Activated CD8-positive, alpha-beta memory T cell treated with anti-CD3 and anti-CD28 coated beads, Interleukin-2, amount 10 ng/mL, durations not matched to agents 7 days and 5 days (primary cell): ENCODE measurements at regions not wholly inside any gene's neighbourhood (a gene's known extent, or its start where the extent isn't known, plus 50 kb on each side); places are given as distances from the start of the nearest gene placed in this dataset.

ENCODE experiments used
- ATAC-seq: fragments of 150-1000 bp; cut with Tn5 transposase; one replicate; pipeline ENCODE4 v1.10.0; 2021; ENCODE audit warnings: moderate library complexity
- CTCF ChIA-PET: fragments of 350-600 bp; sonication (Branson Sonifier 250); formaldehyde crosslinking; loops from one replicate; lab custom pipeline; 2021; ENCODE audit warnings: antibody characterized with exemption; lab: Charles Lee
- DNase-seq: peaks from one replicate; pipeline ENCODE4 v3.0.0-alpha.2; 2020
- H3K27ac Mint-ChIP-seq: one replicate; pipeline ENCODE4 v1.8.0; 2021; ENCODE audit warnings: mild to moderate bottlenecking, mixed read lengths
- H3K27me3 Mint-ChIP-seq: one replicate; pipeline ENCODE4 v1.8.0; 2021; ENCODE audit warnings: mixed read lengths
- H3K36me3 Mint-ChIP-seq: one replicate; pipeline ENCODE4 v1.8.0; 2021; ENCODE audit warnings: mild to moderate bottlenecking, mixed read lengths
- H3K4me1 Mint-ChIP-seq: one replicate; pipeline ENCODE4 v1.8.0; 2021; ENCODE audit warnings: mixed read lengths
- H3K4me3 Mint-ChIP-seq: one replicate; pipeline ENCODE4 v1.8.0; 2021; ENCODE audit warnings: mild to moderate bottlenecking, moderate library complexity, mixed read lengths
- H3K9me3 Mint-ChIP-seq: one replicate; pipeline ENCODE4 v1.8.0; 2022; ENCODE audit warnings: low read depth, mixed read lengths

DNA sequence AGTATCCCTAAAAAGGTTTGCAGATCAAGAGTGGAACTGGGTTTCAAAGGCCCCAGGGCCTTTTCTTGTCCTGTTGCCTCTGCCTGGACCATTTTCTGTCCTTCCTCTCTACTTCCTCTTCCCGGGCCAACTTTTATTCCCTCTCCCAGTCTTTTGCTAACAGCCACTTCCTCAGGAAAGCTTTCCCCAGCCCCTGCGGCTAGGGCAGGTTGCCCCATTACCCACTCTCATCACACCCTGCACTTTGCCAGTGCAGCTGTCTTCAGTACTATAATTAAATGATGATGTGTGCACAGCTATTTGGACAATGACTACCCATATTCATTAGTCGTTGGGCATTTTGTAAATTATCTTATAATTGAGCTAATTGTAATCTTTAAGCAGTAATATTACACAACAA, 150.5 kb upstream of the THBS1 start:
- CTCF ChIA-PET: no interaction called here
- no peak overlapping the region for H3K4me3 Mint-ChIP-seq
- no peak for DNase-seq
- no peaks in the 10 kb centered on the region for H3K9me3 Mint-ChIP-seq
- peaks cover 79% of the 10 kb centered on the region for H3K27me3 Mint-ChIP-seq
- peaks cover 25% of the 10 kb centered on the region for H3K4me1 Mint-ChIP-seq
- H3K27ac Mint-ChIP-seq: no peak overlapping the region
- no peak for ATAC-seq
- no peaks in the 10 kb centered on the region for H3K36me3 Mint-ChIP-seq

DNA sequence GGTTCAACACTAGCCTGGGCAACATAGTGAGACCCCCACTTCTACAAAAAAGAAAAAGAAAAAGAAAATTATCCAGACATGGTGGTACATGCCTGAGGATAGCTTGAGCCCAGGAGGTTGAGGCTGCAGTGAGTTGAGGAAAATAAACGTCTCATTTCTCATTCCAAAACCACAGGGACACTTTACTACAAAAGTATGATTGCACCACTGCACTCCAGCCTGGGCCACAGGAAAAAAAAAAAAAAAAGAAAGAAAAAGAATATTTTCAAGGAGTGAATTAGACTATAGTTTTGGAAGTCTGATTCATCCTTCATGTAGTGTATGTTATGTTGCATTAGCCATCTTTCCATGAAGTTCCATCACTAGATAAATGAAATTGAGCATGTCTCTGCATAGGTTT, 149.5 kb upstream of the THBS1 start:
- H3K4me1 Mint-ChIP-seq: peaks cover 25% of the 10 kb centered on the region
- CTCF ChIA-PET: no interaction called here
- ATAC-seq (no peak), DNase-seq (no peak)
- H3K27me3 Mint-ChIP-seq: peaks cover 87% of the 10 kb centered on the region
- no peaks in the 10 kb centered on the region for H3K36me3 Mint-ChIP-seq
- no peaks in the 10 kb centered on the region for H3K9me3 Mint-ChIP-seq
- H3K27ac Mint-ChIP-seq: no peak overlapping the region
- no peak overlapping the region for H3K4me3 Mint-ChIP-seq

DNA sequence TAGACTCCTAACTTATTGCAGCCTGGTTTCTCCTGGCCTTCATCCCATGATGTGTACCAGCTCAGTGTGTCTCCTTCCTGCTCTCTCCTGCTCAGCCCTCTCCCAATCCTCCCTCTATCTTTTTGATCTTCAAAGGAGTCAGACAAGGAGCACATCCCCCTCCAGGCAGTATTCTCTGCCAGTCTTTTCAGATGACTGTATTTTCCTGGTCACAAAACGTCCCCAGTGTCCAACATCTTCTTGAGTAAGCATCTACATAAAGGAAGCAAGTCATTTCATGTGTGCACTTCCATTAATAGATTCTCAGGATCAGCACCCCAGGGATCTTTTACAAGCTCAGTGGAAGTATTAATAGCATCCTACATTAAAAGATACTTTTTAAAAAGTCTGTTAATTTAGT, 148.9 kb upstream of the THBS1 start:
- no peak overlapping the region for H3K4me3 Mint-ChIP-seq
- ATAC-seq (no peak), DNase-seq (no peak)
- H3K9me3 Mint-ChIP-seq: no peaks in the 10 kb centered on the region
- no peaks in the 10 kb centered on the region for H3K36me3 Mint-ChIP-seq
- peaks cover 18% of the 10 kb centered on the region for H3K4me1 Mint-ChIP-seq
- no peak overlapping the region for H3K27ac Mint-ChIP-seq
- H3K27me3 Mint-ChIP-seq: peaks cover 89% of the 10 kb centered on the region
- CTCF ChIA-PET: interaction anchor here (0.9 kb wide), 1 partner anchor 342 kb away, joined by 3 read pairs; no protein-coding TSS in a partner anchor

DNA sequence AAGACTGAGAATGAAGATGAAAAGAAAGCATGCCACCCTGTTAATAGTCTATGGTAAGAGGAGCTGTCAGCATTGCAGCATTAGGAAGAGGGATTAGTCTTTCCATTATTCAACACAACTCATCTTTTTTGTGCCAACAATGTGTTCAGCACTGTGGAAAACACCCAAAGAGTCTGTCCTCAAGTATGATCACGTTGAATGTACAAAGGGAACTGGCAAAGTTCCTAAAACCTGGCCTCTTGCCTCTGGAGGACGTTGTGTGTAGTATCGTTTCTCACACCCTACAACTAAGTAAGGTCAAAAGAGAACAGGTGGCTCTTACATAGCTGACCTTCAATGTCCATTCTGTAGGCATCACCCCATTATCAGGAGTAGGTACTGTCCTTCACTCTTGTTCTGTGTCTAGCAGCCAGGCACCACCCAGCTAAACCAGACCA, 147.9 kb upstream of the THBS1 start:
- CTCF ChIA-PET: interaction anchor here (0.9 kb wide), 1 partner anchor 341 kb away, joined by 3 read pairs; no protein-coding TSS in a partner anchor
- H3K27ac Mint-ChIP-seq: no peak overlapping the region
- peaks cover 89% of the 10 kb centered on the region for H3K27me3 Mint-ChIP-seq
- no peak overlapping the region for H3K4me3 Mint-ChIP-seq
- no peaks in the 10 kb centered on the region for H3K9me3 Mint-ChIP-seq
- ATAC-seq: no peak
- no peaks in the 10 kb centered on the region for H3K36me3 Mint-ChIP-seq
- H3K4me1 Mint-ChIP-seq: peaks cover 9% of the 10 kb centered on the region
- no peak for DNase-seq

DNA sequence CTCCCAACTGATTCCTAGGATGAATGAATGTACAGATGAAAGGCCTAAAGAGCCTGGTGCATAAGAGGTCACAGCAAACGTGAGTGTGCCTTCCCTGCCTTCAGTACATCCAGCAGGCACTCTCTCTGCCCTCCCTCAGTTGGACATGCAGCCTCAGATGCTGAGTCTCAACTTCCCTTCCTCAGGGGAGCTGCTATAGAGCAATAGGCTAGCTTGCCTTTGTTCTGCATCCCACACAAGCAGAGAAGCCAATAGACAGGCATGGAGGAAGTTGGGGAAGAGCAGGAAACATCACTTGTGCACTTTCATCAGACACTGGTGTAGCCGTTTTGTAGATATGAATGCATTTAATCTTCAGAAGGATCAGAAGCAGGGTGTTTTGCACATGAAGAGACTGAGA, 147.5 kb upstream of the THBS1 start:
- no peak for ATAC-seq
- no peaks in the 10 kb centered on the region for H3K36me3 Mint-ChIP-seq
- H3K9me3 Mint-ChIP-seq: no peaks in the 10 kb centered on the region
- CTCF ChIA-PET: no interaction called here
- H3K4me1 Mint-ChIP-seq: peaks cover 7% of the 10 kb centered on the region
- peaks cover 88% of the 10 kb centered on the region for H3K27me3 Mint-ChIP-seq
- no peak overlapping the region for H3K27ac Mint-ChIP-seq
- no peak overlapping the region for H3K4me3 Mint-ChIP-seq
- no peak for DNase-seq

DNA sequence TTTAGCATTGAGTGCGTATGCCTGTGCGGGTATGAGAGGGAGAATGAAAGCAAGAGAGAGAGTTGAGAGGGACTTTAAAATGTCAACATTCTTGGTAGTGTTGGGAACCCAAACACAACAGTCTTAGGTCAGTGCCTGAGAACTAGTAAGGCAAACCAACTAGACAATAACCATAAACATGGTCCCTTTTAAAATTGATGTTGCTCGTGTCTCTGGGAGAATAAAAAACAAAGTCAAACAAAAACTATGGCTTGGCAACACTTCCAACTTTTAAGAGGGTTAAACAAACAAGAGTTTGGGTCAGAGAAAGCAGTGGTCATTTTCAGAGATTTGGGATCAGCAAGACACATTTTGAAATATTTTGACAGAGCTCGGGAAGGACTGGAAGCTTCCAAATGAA, 146.7 kb upstream of the THBS1 start:
- Mint-ChIP-seq H3K4me3 (no peak overlapping the region), H3K9me3 (no peaks in the 10 kb centered on the region), H3K27ac (no peak overlapping the region), H3K36me3 (no peaks in the 10 kb centered on the region), H3K4me1 (peaks cover 7% of the 10 kb centered on the region), H3K27me3 (peaks cover 87% of the 10 kb centered on the region)
- CTCF ChIA-PET: no interaction called here
- DNase-seq (no peak), ATAC-seq (no peak)

DNA sequence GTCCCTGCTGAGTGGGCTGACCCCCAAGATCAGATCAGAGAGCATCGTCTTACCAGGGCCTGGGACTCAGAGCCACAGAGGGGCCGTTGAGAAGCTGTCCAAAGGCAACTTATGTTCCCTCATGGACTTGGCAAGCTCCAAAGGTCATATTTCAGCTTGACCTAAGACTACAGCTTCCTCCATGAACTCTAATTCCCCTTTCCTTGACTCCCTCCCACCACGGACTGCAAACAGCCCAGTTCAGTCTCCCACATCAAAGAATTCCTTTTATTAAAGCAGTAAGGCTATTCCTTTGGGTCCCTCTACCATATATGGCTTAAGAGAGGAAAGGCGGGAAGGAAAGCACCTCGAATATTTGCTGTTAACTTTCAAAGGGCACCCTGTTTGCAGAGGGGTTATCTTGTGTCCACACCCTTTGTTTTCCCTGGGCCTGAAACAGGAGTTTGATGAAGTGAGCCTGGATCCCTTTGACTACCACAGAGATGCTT, 146.1 kb upstream of the THBS1 start:
- CTCF ChIA-PET: no interaction called here
- H3K9me3 Mint-ChIP-seq: no peaks in the 10 kb centered on the region
- no peak overlapping the region for H3K27ac Mint-ChIP-seq
- H3K4me3 Mint-ChIP-seq: no peak overlapping the region
- DNase-seq: no peak
- peaks cover 87% of the 10 kb centered on the region for H3K27me3 Mint-ChIP-seq
- H3K36me3 Mint-ChIP-seq: no peaks in the 10 kb centered on the region
- H3K4me1 Mint-ChIP-seq: peaks cover 7% of the 10 kb centered on the region
- ATAC-seq: no peak

DNA sequence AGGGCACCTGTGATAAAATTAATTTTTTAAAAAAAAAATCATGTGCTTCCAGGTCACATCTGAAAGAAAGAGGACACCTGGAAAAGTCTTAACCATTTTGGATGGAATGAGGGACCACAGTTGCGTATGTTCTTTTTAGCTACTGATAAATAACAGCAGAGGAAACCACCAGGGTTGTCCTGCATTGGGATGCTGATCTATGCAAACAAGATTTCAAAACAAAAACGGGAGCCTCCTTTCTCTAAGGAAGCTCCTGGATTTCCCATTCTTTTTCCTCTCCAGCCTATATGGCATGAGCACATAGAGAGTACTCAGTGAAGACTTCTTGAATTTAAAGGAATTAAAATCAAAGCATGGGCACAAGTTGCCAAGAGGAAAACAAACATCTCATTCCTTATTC, 145.6 kb upstream of the THBS1 start:
- H3K4me3 Mint-ChIP-seq: no peak overlapping the region
- CTCF ChIA-PET: no interaction called here
- no peak for ATAC-seq

DNA sequence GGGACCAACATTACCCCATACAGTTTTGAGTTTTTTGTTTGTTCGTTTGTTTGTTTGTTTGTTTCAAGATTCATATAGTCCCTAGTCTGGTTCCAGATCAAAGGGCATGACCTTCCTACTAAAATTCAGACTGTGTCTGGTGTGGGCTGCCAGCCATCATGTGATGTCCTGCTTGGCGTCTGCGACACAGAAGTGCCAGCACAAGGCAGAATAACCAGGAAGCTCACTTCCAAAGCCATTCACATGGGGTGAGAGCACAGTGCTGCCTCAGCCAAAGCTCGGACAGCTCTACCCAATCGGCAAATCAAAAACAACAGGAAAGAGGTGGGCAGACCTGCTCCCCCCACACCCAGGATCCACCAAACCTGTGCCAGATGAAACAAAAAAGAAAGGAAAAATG, 142.6 kb upstream of the THBS1 start:
- ATAC-seq (no peak), DNase-seq (no peak)
- Mint-ChIP-seq H3K27ac (no peak overlapping the region), H3K4me3 (no peak overlapping the region), H3K36me3 (no peaks in the 10 kb centered on the region), H3K9me3 (no peaks in the 10 kb centered on the region), H3K27me3 (peaks cover 70% of the 10 kb centered on the region), H3K4me1 (no peaks in the 10 kb centered on the region)
- CTCF ChIA-PET: no interaction called here

More for the DNA sequence above, 145.6 kb upstream of the THBS1 start:
- no peaks in the 10 kb centered on the region for H3K36me3 Mint-ChIP-seq
- H3K9me3 Mint-ChIP-seq: no peaks in the 10 kb centered on the region
- no peak for DNase-seq
- peaks cover 3% of the 10 kb centered on the region for H3K4me1 Mint-ChIP-seq
- H3K27me3 Mint-ChIP-seq: peaks cover 84% of the 10 kb centered on the region
- no peak overlapping the region for H3K27ac Mint-ChIP-seq

DNA sequence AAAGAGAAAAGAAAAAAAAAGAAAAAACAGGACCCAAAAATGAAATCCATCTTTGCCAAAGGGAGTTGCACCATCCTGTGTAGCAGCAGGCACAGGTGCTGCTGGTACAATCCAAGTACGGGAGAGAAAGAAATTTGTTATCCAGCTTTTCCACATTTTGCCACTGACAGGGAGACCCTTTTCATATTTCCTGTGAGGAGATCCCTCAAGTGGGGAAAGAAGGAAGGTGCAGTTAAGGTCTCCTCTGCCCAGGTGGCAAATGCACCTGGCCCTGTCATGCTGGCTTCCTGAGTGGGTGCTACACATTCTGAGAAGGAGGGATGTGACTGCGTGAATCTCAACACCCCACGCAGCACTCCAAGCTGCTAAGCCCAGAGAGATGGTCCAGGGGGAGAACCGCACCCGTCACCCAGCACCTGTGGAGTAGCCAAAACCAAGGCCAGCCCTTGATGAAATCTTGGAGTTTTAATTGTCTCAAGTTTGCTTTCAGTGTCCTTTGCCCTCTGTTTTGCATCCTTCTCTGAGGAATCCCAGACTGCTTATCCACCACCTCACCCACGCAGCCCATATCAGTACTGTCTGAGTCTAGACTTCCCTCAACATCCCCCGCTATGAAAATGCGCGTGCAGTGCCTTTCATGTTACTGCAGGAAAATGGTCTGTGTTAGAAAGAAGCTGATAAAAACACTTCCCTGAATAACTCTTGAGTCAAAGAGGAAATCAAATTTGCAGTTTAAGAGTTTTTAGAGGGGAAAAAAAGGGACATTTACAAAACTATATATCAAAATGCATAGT, 141.9 kb upstream of the THBS1 start:
- Mint-ChIP-seq H3K27me3 (peaks cover 66% of the 10 kb centered on the region), H3K4me1 (no peaks in the 10 kb centered on the region), H3K9me3 (no peaks in the 10 kb centered on the region), H3K36me3 (no peaks in the 10 kb centered on the region), H3K4me3 (no peak overlapping the region), H3K27ac (no peak overlapping the region)
- CTCF ChIA-PET: no interaction called here
- DNase-seq: no peak
- ATAC-seq: no peak

DNA sequence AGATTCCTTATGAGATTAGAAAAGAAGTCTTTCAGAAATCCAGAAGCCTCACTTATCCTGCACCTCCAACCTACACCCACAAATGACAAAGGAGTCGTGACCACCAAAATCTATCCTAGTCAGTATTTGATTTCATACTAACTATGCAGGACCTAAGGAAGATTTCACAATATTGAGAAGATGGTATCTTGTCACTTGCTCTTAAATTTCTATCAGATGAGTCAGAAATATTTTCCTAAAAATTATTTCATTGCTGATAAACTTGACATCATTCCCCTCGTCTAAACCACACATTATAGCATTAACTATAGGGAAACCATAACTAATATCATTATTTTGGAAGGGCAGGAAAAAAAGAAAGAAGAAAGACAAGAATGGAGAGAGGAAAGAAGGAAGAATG, 138.0 kb upstream of the THBS1 start:
- DNase-seq (no peak), ATAC-seq (no peak)
- Mint-ChIP-seq H3K4me3 (no peak overlapping the region), H3K27ac (no peak overlapping the region), H3K4me1 (no peaks in the 10 kb centered on the region), H3K36me3 (no peaks in the 10 kb centered on the region), H3K27me3 (peaks cover 52% of the 10 kb centered on the region), H3K9me3 (no peaks in the 10 kb centered on the region)
- CTCF ChIA-PET: no interaction called here

DNA sequence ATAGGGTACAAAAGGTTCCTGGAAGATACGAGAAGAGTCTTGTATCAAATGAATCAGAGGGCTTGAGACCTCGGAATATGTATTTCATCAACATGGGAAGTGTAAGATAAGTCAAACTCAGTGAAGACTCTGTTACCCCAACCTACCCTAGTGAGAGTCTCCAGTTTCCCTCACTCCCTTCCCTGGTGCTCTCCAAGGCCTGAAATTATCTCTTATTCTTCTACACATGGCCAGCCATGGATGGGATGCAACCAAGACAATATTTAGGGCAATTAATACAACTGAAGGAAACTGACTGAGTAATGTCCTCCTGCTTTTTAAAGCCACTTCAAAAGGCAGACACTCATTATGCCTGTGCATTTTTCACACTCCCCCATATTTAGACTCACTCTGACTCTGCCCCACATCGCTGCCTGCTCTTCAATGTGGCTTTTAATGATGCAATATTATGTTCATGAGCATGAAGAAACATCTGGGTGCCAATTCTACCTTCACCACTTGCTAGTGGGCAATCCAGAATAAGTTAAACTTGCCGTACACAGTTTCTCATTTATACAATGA, 137.1 kb upstream of the THBS1 start:
- DNase-seq (no peak), ATAC-seq (no peak)
- Mint-ChIP-seq H3K27ac (no peak overlapping the region), H3K27me3 (peaks cover 48% of the 10 kb centered on the region), H3K4me1 (no peaks in the 10 kb centered on the region), H3K9me3 (no peaks in the 10 kb centered on the region), H3K36me3 (no peaks in the 10 kb centered on the region), H3K4me3 (no peak overlapping the region)
- CTCF ChIA-PET: no interaction called here

DNA sequence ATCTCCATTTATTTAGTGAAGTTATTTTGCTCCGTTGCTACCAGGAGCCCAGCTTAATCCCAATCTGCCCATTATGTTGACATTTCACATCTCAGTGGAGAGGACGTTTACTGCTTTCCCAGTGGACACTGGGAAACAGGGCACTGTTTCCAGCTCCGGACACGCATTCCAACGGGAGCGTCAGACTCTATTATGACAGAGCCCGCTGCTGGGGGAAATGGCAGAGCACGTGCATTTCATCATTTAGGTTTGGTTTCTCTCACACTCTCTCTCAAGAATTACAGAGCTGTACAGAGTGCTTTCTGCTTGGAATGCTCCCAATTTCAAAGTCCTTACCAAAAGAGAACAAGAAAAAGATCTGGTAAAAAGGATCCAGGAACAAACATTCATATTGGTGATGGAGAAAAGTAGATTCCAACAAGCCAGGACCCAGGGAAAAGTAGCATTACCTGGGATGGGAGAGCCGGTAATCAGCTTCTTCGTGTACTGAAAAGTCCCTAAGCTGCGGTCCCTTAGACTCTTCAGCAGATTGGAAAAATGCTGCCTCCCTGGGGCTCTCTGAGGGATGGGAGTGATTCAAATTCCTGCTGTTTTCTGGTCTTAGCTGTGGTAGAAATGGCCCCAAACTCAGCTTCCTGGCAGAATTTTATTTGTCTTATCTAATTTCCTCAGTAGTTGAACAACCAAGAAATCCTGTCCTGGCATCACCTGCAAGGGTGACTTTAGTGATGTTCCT, 136.0 kb upstream of the THBS1 start:
- H3K4me1 Mint-ChIP-seq: no peaks in the 10 kb centered on the region
- CTCF ChIA-PET: no interaction called here
- ATAC-seq: no peak

DNA sequence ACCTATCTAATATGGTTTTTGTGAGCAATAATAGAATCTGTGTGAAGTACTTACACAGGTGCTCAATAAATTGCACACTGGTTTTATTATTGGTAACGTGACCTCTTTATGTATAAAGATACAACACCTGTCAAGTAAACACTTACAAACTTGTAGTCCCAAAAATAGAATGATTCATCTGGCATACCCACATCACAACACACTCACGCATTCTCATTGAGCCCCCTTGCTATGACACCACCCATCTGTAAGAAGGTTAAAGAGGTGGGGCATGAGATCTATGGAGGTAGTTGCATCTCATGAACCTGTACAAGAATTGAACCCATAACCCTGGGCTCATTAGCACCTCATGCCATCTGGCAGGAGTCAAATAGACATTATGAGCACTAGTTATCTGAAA, 134.9 kb upstream of the THBS1 start:
- CTCF ChIA-PET: no interaction called here
- Mint-ChIP-seq H3K9me3 (no peaks in the 10 kb centered on the region), H3K4me1 (no peaks in the 10 kb centered on the region), H3K4me3 (no peak overlapping the region), H3K27me3 (peaks cover 52% of the 10 kb centered on the region), H3K36me3 (no peaks in the 10 kb centered on the region), H3K27ac (no peak overlapping the region)
- DNase-seq (no peak), ATAC-seq (no peak)

More for the DNA sequence above, 136.0 kb upstream of the THBS1 start:
- no peak for DNase-seq
- no peaks in the 10 kb centered on the region for H3K9me3 Mint-ChIP-seq
- no peaks in the 10 kb centered on the region for H3K36me3 Mint-ChIP-seq
- peaks cover 46% of the 10 kb centered on the region for H3K27me3 Mint-ChIP-seq
- H3K27ac Mint-ChIP-seq: no peak overlapping the region
- no peak overlapping the region for H3K4me3 Mint-ChIP-seq
